Osteoblast (primary cell): ENCODE measurements at regions not wholly inside any gene's neighbourhood (a gene's known extent, or its start where the extent isn't known, plus 50 kb on each side); places are given as distances from the start of the nearest gene placed in this dataset.

Experiments used
- DNase-seq: peaks from one replicate; pipeline ENCODE4 v3.0.0; 2011; ENCODE audit warnings: low spot score, mixed read lengths; ENCODE audit not compliant: insufficient read length; ENCODE audit errors: missing footprints
- H2AFZ ChIP-seq: 2 replicates; pipeline ENCODE4 v1.6.0; 2011; ENCODE audit warnings: mild to moderate bottlenecking, low read length
- H3K27ac ChIP-seq: 2 replicates; pipeline ENCODE4 v1.5.1; 2011; ENCODE audit warnings: mild to moderate bottlenecking, low read depth, low read length, moderate library complexity
- H3K27me3 ChIP-seq: 2 replicates; pipeline ENCODE4 v1.6.0; 2012; ENCODE audit warnings: mild to moderate bottlenecking, control low read depth, inconsistent platforms, low read length, moderate library complexity; ENCODE audit not compliant: insufficient read depth
- H3K36me3 ChIP-seq: 2 replicates; pipeline ENCODE4 v1.5.1; 2011; ENCODE audit warnings: mild to moderate bottlenecking, low read length, control low read depth, moderate library complexity; ENCODE audit not compliant: insufficient read depth
- H3K4me1 ChIP-seq: 2 replicates; pipeline ENCODE4 v1.5.1; 2011; ENCODE audit warnings: mild to moderate bottlenecking, low read length, control low read depth, moderate library complexity; ENCODE audit not compliant: insufficient read depth
- H3K4me2 ChIP-seq: 2 replicates; pipeline ENCODE4 v1.6.0; 2011; ENCODE audit warnings: mild to moderate bottlenecking, low read length; ENCODE audit not compliant: insufficient read depth
- H3K4me3 ChIP-seq: fragments of 200-600 bp; sonication (generic); 3 replicates; pipeline ENCODE4 v1.5.1; 2012; ENCODE audit warnings: mild to moderate bottlenecking, low read length, inconsistent platforms; ENCODE audit not compliant: insufficient read depth
- H3K79me2 ChIP-seq: 2 replicates; pipeline ENCODE4 v1.6.0; 2012; ENCODE audit warnings: mild to moderate bottlenecking, low read length, control low read depth, inconsistent platforms; ENCODE audit not compliant: insufficient read depth
- H3K9me3 ChIP-seq: 2 replicates; pipeline ENCODE4 v1.5.1; 2011; ENCODE audit warnings: low read depth, low read length, control low read depth
- H4K20me1 ChIP-seq: 2 replicates; pipeline ENCODE4 v1.6.0; 2012; ENCODE audit warnings: mild to moderate bottlenecking, low read length, control low read depth; ENCODE audit not compliant: insufficient read depth
- CTCF ChIP-seq: IDR thresholded peaks from 2 replicates; pipeline ENCODE4 v1.5.1; 2011; ENCODE audit warnings: mild to moderate bottlenecking, low read depth, low read length, moderate library complexity; ENCODE audit errors: extremely low read depth

GRCh38 chr16:80176114-80176513 is 364.7 kb upstream of the DYNLRB2 start:
- no peaks in the 10 kb centered on the region for H3K79me2 ChIP-seq
- peaks cover 40% of the 10 kb centered on the region for H3K4me1 ChIP-seq
- no peaks in the 10 kb centered on the region for H3K27me3 ChIP-seq
- no peak for DNase-seq
- no peaks in the 10 kb centered on the region for H3K9me3 ChIP-seq
- H4K20me1 ChIP-seq = no peaks in the 10 kb centered on the region
- no peak overlapping the region for H3K4me2 ChIP-seq
- no peaks in the 10 kb centered on the region for H3K36me3 ChIP-seq
- H3K4me3 ChIP-seq = no peak overlapping the region
- H3K27ac ChIP-seq = peak overlapping the region; percentile 88
- H2AFZ ChIP-seq = no peak overlapping the region
- no peak for TF ChIP-seq CTCF

- Histone ChIP-seq H4K20me1 (no peaks in the 10 kb centered on the region), H3K4me3 (no peak overlapping the region), H3K27me3 (no peaks in the 10 kb centered on the region), H3K27ac (peak overlapping the region; percentile 88), H3K36me3 (no peaks in the 10 kb centered on the region), H3K4me2 (no peak overlapping the region), H2AFZ (no peak overlapping the region), H3K4me1 (peaks cover 40% of the 10 kb centered on the region), H3K79me2 (no peaks in the 10 kb centered on the region), H3K9me3 (no peaks in the 10 kb centered on the region)
- DNase-seq = no peak
- TF ChIP-seq CTCF = no peak
Measured at GRCh38 chr16:80175011-80175410, 365.8 kb upstream of the DYNLRB2 start.

GRCh38 chr16:80174416-80174815 is 366.4 kb upstream of the DYNLRB2 start:
- Histone ChIP-seq H4K20me1 (no peaks in the 10 kb centered on the region), H3K36me3 (no peaks in the 10 kb centered on the region), H2AFZ (peak overlapping the region; percentile 61), H3K4me1 (peaks cover 40% of the 10 kb centered on the region), H3K9me3 (no peaks in the 10 kb centered on the region), H3K79me2 (no peaks in the 10 kb centered on the region), H3K4me2 (peak overlapping the region; percentile 25), H3K27me3 (no peaks in the 10 kb centered on the region), H3K27ac (peak overlapping the region; percentile 88), H3K4me3 (no peak overlapping the region)
- no peak for DNase-seq
- TF ChIP-seq CTCF = no peak

GRCh38 chr16:80171746-80172145 is 369.0 kb upstream of the DYNLRB2 start:
- no peak for TF ChIP-seq CTCF
- Histone ChIP-seq H3K36me3 (no peaks in the 10 kb centered on the region), H3K4me1 (peaks cover 30% of the 10 kb centered on the region), H3K27ac (no peak overlapping the region), H4K20me1 (no peaks in the 10 kb centered on the region), H2AFZ (no peak overlapping the region), H3K9me3 (no peaks in the 10 kb centered on the region), H3K79me2 (no peaks in the 10 kb centered on the region), H3K4me3 (no peak overlapping the region), H3K27me3 (no peaks in the 10 kb centered on the region), H3K4me2 (no peak overlapping the region)
- DNase-seq = no peak
